ENCODE measurements at regions not wholly inside any gene's neighbourhood (a gene's known extent, or its start where the extent isn't known, plus 50 kb on each side); places are given as distances from the start of the nearest gene placed in this dataset.
"Not testable (repeated sequence)": the region's sequence is repeated elsewhere in the genome, so short reads cannot be mapped to it uniquely, and the experiment has no call there.

DNA sequence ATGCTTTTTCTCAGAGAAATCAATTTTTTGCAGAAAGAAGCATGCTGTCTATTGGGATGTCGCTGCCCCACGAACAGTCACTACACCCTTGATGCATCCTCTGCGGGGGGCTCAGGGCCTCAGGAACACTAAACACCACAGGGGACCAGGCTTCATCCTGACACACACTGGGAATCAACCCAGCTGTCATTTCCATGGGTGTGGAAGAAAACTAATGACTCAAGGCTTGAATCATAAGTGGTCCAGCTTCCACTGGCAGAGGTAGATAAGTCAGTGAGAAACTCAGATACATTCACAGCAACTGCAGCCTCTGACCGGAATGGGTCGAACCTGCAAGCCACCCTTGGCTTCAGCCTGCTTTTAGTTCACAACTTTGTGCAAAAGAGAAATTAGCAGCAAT lies 81.3 kb upstream of the SPTLC3 start:
- Mint-ChIP-seq H3K27ac (no peak overlapping the region), H3K4me3 (no peak overlapping the region), H3K9me3 (peaks cover 8% of the 10 kb centered on the region), H3K4me1 (no peaks in the 10 kb centered on the region), H3K36me3 (no peaks in the 10 kb centered on the region)
- ATAC-seq (no peak), DNase-seq (ENCODE audit: low spot score in 2 of 2) (no peak)

DNA sequence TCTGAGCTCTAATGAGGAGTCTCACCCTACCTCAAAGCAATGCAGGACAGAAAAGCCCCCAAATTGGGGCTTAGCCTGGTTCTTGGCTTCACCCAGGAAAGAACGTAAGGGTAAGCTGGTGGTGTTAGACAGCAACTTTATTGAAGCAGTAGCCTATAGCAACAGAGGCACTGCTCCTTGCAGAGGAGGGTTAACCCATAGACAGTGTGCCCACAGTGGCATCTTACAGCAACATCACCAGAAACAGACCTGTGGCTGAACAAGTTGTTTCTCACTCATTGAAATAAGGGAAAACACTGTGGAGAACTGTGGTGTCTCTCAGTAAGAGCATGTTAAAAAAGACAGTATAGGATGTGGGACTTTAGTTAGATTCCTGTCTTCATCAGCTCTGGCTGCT lies 80.4 kb upstream of the SPTLC3 start:
- DNase-seq (ENCODE audit: low spot score in 2 of 2) (no peak), ATAC-seq (no peak)
- H3K4me1 Mint-ChIP-seq, result no peaks in the 10 kb centered on the region
- no peaks in the 10 kb centered on the region for H3K36me3 Mint-ChIP-seq
- no peak overlapping the region for H3K27ac Mint-ChIP-seq
- peaks cover 6% of the 10 kb centered on the region for H3K9me3 Mint-ChIP-seq
- no peak overlapping the region for H3K4me3 Mint-ChIP-seq

DNA sequence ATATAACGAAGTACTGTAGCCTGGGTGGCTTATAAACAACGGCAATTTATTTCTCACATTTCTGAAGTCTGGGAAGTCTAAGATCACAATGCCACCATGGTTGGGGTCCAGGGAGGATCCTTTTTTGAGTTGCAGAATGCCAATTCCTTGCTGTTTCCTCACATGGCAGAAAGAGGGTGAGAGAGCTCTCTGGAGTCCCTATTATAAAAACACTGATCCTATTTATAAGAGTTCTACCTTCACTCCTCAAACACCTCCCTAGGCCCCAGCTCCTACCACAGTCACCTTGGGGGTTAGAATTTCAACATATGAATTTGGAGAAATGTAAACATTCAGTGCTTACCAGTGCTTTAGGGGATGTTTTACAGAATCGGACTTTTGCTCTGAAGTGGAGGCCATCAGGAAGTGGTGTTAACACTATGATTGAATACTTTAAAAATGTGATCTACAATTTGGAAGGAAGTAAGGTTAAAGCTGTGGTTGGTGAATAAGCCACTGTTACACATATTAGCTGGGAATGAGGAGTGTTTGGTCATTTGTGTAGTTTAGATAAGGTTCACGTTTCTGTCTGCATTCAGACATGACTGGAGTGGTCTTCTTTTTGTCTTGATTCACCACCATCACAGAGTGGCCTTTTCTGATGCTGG lies 79.9 kb upstream of the SPTLC3 start:
- Mint-ChIP-seq H3K36me3 (no peaks in the 10 kb centered on the region), H3K9me3 (peaks cover 6% of the 10 kb centered on the region), H3K4me3 (no peak overlapping the region), H3K4me1 (no peaks in the 10 kb centered on the region), H3K27ac (no peak overlapping the region)
- peak; percentile 66 for ATAC-seq
- DNase-seq (ENCODE audit: low spot score in 2 of 2), result no peak

DNA sequence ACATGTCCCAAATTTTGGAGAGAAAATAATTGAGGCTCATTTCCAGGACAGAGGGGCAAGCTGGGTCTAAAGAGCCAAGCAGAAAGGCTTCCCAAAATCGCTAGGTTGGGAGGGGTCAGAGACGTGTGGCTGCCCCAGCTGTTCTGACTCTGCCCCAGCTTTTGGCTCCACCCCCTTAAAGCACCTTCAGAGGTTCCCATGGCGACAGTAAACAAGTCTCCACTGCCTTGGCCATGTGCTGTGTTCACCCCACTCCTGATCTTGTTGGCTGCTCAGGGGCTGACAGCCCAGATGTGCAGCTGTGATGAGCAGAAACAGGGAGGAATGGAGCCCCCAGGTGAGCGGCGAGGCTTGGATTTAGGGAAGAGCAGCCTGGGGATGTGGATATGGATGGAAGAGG lies 72.8 kb upstream of the SPTLC3 start:
- ATAC-seq, result no peak
- no peak for DNase-seq (ENCODE audit: low spot score in 2 of 2)
- Mint-ChIP-seq H3K36me3 (no peaks in the 10 kb centered on the region), H3K27ac (no peak overlapping the region), H3K4me3 (no peak overlapping the region), H3K9me3 (peaks cover 9% of the 10 kb centered on the region), H3K4me1 (no peaks in the 10 kb centered on the region)

DNA sequence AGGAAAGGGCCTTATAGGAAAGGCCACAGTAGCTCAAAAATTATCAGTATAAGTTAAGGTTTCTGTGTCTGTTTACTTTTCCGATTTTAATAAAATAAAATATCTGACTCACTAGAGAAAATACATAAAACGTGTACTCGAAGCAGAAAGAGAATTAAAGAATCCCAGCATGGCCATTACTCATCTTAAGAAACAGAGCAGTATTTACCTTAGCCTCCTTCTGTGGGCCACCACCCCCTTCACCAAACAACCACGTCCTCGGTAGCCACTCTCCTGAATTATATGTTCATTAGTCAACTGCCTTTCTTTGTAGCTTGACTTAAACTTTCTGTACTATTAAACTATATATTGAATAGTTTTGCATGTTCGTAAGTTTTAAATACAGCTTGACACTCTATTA lies 72.2 kb upstream of the SPTLC3 start:
- no peak for ATAC-seq
- no peak overlapping the region for H3K27ac Mint-ChIP-seq

DNA sequence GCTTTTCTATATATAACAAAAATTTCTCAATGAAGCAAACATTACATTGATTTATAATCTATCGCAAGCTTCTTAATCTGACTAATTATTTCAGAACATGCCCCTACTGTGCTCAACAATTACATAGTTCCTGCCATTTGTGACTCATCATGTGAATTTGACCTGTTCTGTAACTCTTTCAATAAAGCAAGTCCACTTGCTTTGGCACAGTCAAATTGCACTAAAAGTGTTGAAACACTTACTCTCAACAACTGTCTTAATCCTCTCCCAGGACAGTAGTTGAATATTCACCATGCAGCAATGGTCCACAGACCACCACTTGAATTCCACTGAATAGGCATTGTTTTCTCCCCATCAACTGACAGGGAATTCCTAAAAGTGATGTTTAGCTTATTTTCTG lies 67.7 kb upstream of the SPTLC3 start:
- ATAC-seq, result no peak
- Mint-ChIP-seq H3K4me3 (no peak overlapping the region), H3K9me3 (peaks cover 9% of the 10 kb centered on the region), H3K36me3 (no peaks in the 10 kb centered on the region), H3K27ac (no peak overlapping the region), H3K4me1 (no peaks in the 10 kb centered on the region)
- no peak for DNase-seq (ENCODE audit: low spot score in 2 of 2)

More for the DNA sequence above, 72.2 kb upstream of the SPTLC3 start:
- H3K9me3 Mint-ChIP-seq, result peaks cover 9% of the 10 kb centered on the region
- no peak overlapping the region for H3K4me3 Mint-ChIP-seq
- no peaks in the 10 kb centered on the region for H3K36me3 Mint-ChIP-seq
- no peaks in the 10 kb centered on the region for H3K4me1 Mint-ChIP-seq
- no peak for DNase-seq (ENCODE audit: low spot score in 2 of 2)

DNA sequence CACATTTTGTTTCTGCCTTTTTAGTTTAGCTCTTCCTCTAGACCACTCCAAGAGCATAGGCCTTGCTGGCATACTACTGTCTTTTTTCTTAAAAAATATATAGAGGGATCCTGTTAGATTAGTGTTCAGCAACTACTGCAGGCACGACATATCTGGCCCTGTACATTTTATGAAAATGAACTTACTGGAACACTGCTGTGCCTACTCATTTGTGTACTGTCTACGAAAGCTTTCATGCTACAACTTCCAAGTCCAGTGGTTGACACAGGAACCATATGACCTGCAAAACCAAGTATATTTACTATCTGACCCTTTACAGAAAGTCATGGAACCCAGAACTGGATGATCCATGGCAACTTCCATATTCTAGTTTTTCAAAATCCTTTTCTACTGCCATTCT lies 66.6 kb upstream of the SPTLC3 start:
- DNase-seq (ENCODE audit: low spot score in 2 of 2) (no peak), ATAC-seq (no peak)
- Mint-ChIP-seq H3K4me1 (no peaks in the 10 kb centered on the region), H3K4me3 (no peak overlapping the region), H3K27ac (no peak overlapping the region), H3K9me3 (peaks cover 5% of the 10 kb centered on the region), H3K36me3 (no peaks in the 10 kb centered on the region)

DNA sequence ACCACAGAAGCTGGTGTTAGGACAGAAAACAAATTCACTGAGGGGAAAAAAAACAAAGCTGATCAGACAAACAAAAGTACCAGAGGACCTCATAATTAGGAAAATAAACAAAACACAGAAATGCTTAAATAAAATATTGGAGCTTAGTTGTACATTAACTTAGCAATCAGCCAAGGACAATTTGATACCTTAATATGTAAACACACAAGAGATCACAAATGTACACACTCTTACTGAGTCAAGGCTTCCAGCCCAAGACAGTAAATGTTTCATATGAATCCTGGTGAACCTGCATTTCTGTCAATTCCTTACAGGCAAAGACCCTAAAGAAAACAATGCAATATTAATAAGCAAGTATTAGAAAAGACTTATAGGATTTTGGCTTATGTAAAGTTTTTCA lies 62.0 kb upstream of the SPTLC3 start:
- no peak for ATAC-seq
- H3K4me3 Mint-ChIP-seq, result no peak overlapping the region
- H3K36me3 Mint-ChIP-seq, result no peaks in the 10 kb centered on the region
- DNase-seq (ENCODE audit: low spot score in 2 of 2), result no peak
- peaks cover 3% of the 10 kb centered on the region for H3K9me3 Mint-ChIP-seq
- no peak overlapping the region for H3K27ac Mint-ChIP-seq
- no peaks in the 10 kb centered on the region for H3K4me1 Mint-ChIP-seq

DNA sequence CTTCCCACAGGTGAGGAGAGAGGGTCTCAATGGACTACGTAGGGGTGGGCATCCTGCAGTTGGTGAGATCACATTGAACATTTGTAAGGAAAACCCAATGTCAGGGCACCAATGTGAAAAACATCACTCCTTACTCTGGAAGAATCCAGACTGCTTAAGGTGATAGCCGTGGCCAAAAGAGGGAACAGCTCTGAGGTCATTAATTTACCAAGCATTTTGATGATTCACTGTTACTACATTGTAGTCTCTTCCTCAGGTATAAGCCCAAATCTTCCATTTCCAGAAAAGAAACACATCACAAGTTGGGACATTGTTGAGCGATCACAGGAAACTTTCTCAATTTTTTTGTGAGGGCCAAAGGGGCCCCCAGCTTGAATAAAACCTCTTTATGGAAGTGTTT lies 61.1 kb upstream of the SPTLC3 start:
- peaks cover 6% of the 10 kb centered on the region for H3K9me3 Mint-ChIP-seq
- DNase-seq (ENCODE audit: low spot score in 2 of 2), result no peak
- H3K4me1 Mint-ChIP-seq, result no peaks in the 10 kb centered on the region
- ATAC-seq, result no peak
- H3K27ac Mint-ChIP-seq, result no peak overlapping the region
- no peaks in the 10 kb centered on the region for H3K36me3 Mint-ChIP-seq
- no peak overlapping the region for H3K4me3 Mint-ChIP-seq

DNA sequence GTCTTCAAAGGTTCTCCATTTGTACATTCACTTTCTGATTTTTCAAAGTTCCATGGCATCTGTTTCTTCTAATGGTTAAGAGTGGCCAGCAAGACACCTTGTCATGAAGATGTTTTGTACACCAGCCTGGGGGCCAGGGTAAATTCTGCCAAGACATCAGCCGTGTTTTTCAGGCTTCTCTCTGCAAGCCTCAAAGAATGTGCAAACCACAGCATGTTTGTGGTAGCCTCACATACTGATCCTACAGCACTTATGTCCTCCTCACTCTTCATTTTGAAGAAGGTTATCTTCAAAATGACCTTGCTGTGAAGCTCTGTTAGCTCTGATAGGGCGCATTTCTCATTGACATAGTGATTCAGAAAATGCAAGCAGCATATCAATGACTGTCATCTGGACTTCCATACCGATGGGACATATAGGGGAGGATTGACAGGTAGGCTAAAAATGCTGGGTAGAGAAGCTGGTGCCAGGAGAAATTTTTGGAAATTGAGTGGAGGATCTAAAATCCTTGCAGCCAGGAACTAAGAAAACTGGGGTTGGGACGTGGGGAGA lies 59.3 kb upstream of the SPTLC3 start:
- Mint-ChIP-seq H3K9me3 (peaks cover 9% of the 10 kb centered on the region), H3K4me1 (no peaks in the 10 kb centered on the region), H3K27ac (no peak overlapping the region), H3K36me3 (no peaks in the 10 kb centered on the region), H3K4me3 (no peak overlapping the region)
- DNase-seq (ENCODE audit: low spot score in 2 of 2) (no peak), ATAC-seq (no peak)

DNA sequence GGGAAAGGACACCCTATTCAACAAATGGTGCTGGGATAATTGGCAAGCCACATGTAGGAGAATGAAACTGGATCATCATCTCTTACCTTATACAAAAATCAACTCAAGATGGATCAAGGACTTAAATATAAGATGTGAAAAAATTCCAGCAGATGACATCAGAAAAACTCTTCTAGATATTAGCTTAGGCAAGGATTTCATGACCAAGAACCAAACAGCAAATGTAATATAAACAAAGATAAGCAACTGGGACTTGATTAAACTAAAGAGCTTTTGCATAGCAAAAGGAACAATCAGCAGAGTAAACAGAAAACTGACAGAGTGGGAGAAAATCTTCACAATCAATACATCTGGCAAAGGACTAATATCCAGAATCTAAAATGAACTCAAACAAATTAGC lies 54.5 kb upstream of the SPTLC3 start:
- not testable (repeated sequence) for DNase-seq (ENCODE audit: low spot score in 2 of 2); H3K4me3 Mint-ChIP-seq; H3K27ac Mint-ChIP-seq; H3K4me1 Mint-ChIP-seq; H3K9me3 Mint-ChIP-seq; H3K36me3 Mint-ChIP-seq; ATAC-seq

DNA sequence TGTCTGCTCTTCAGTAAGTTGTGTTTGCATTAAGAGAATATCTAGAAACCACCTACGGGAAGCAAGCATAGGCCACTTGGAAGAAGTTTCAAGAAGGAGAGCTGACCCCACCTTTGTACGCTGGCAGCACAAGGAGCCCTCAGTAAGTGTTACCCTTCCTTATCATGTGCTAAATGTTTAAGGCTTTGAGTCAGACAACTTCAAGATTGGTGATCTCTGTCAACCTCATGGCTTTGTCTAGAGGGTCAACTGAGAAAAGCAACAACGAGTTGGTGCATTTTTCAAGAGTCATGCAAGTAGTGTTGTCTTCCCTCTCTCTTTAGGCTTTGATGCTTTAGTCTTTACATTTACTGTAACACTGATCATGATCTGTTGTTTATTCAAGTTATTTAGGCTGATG lies 53.2 kb upstream of the SPTLC3 start:
- H3K4me3 Mint-ChIP-seq, result no peak overlapping the region

DNA sequence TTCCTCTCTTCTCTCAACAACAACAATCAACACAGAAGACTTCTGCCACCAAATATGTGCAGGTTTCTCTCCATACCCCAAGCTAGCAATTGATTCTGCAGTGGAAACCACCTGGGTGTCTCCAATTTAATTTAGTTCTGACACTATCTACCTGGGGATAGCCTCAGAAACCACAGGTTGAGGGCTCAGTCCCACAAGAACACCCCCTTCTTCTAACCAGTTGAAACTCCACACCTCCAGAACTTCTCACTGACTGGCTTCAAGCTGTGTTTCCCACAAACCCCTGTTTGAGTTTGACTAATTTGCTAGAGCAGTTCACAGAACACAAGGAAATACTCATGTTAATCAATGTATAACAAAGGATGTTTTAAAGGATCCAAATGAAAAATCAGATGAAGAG lies 52.5 kb upstream of the SPTLC3 start:
- DNase-seq (ENCODE audit: low spot score in 2 of 2) (no peak), ATAC-seq (no peak)
- H3K9me3 Mint-ChIP-seq, result peaks cover 7% of the 10 kb centered on the region
- H3K4me3 Mint-ChIP-seq, result no peak overlapping the region
- H3K4me1 Mint-ChIP-seq, result no peaks in the 10 kb centered on the region
- no peaks in the 10 kb centered on the region for H3K36me3 Mint-ChIP-seq
- no peak overlapping the region for H3K27ac Mint-ChIP-seq

More for the DNA sequence above, 53.2 kb upstream of the SPTLC3 start:
- no peak for ATAC-seq
- Mint-ChIP-seq H3K4me1 (no peaks in the 10 kb centered on the region), H3K36me3 (no peaks in the 10 kb centered on the region), H3K9me3 (peaks cover 7% of the 10 kb centered on the region), H3K27ac (no peak overlapping the region)
- no peak for DNase-seq (ENCODE audit: low spot score in 2 of 2)

DNA sequence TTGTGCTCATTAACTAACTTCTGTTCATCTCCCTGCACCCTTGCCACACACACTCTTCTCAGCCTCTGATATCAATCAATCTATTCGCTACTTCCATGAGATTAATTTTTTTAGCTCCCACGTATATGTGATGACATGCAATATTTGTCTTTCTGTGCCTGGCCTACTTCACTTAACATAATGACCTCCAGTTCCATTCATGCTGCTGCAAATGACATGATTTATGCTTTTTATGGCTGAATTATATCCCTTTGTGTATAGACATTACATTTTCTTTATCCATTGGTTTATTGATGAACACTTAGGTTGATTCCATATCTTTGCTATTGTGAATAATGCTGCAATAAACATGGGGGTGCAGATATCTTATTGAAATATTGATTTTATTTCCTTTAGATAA lies 50.8 kb upstream of the SPTLC3 start:
- peaks cover 2% of the 10 kb centered on the region for H3K9me3 Mint-ChIP-seq
- H3K4me3 Mint-ChIP-seq, result no peak overlapping the region
- H3K27ac Mint-ChIP-seq, result no peak overlapping the region
- H3K4me1 Mint-ChIP-seq, result no peaks in the 10 kb centered on the region
- H3K36me3 Mint-ChIP-seq, result no peaks in the 10 kb centered on the region
- no peak for ATAC-seq
- DNase-seq (ENCODE audit: low spot score in 2 of 2), result no peak

Measured in stimulated activated effector memory CD8-positive, alpha-beta T cell treated with anti-CD3 and anti-CD28 coated beads, Interleukin-12 subunit alpha, Interleukin-12 subunit beta, amount 100 ng/mL, for 72 hours (primary cell).